ENCODE measurements at regions not wholly inside any gene's neighbourhood (a gene's known extent, or its start where the extent isn't known, plus 50 kb on each side); places are given as distances from the start of the nearest gene placed in this dataset.

DNA sequence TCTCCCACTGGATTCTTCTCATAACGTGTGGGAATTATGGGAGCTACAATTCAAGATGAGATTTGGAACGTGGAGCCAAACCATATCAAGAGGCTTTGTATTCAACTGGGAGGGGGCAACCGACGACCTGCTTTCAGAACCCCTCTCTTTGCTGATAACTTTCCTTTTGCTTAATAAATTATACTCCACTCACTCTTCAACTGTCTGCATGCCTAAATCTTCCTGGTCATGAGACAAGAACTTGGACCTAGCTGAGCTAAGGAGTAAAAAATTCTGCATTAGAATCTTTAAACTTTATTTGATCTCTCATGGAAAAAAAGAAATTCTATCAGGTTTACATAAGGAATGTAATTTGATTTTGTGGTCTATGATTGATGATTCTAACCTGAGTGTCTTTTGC, 86.7 kb upstream of the CYYR1 start:
- H3K4me3 ChIP-seq (ENCODE audit: low read depth, low read length): no peak overlapping the region
- ChIA-PET POLR2A (no interaction called here), CTCF (no interaction called here)
- no peak for TF ChIP-seq CTCF (IDR thresholded peaks at IDR 0.05; ENCODE audit: insufficient read depth, low read length, missing control alignments)
- no peak for DNase-seq (ENCODE audit: low read depth, low spot score)

GRCh38 chr21:26659182-26659581, 86.1 kb upstream of the CYYR1 start:
- ChIA-PET POLR2A (no interaction called here), CTCF (no interaction called here)
- TF ChIP-seq CTCF (IDR thresholded peaks at IDR 0.05; ENCODE audit: insufficient read depth, low read length, missing control alignments): no peak
- no peak for DNase-seq (ENCODE audit: low read depth, low spot score)
- no peak overlapping the region for H3K4me3 ChIP-seq (ENCODE audit: low read depth, low read length)

- ChIA-PET POLR2A (no interaction called here), CTCF (no interaction called here)
- H3K4me3 ChIP-seq (ENCODE audit: low read depth, low read length): no peak overlapping the region
- no peak for TF ChIP-seq CTCF (IDR thresholded peaks at IDR 0.05; ENCODE audit: insufficient read depth, low read length, missing control alignments)
- no peak for DNase-seq (ENCODE audit: low read depth, low spot score)
Measured at GRCh38 chr21:26655460-26655859, 82.4 kb upstream of the CYYR1 start.

DNA sequence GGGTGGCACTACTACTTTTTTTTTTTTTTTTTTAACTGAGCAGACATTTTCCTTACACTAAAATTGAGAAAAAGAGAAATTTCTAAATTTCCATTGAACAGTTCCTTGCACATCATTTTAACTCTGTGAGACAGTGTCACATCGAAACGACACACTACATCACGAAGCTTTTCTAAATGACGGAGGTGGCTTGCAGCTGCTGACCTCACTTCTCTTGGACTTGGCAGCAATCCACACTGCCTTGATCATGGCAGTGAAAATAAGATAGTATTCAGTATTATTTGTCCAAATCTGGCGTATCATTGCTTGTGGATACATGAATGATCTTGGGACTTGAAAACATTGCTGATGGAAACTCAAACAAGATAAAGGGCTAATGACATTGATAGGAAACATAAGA, 80.3 kb upstream of the CYYR1 start:
- CTCF ChIA-PET: no interaction called here
- TF ChIP-seq CTCF (IDR thresholded peaks at IDR 0.05; ENCODE audit: insufficient read depth, low read length, missing control alignments): no peak
- no peak overlapping the region for H3K4me3 ChIP-seq (ENCODE audit: low read depth, low read length)
- DNase-seq (ENCODE audit: low read depth, low spot score): no peak
- POLR2A ChIA-PET: no interaction called here

DNA sequence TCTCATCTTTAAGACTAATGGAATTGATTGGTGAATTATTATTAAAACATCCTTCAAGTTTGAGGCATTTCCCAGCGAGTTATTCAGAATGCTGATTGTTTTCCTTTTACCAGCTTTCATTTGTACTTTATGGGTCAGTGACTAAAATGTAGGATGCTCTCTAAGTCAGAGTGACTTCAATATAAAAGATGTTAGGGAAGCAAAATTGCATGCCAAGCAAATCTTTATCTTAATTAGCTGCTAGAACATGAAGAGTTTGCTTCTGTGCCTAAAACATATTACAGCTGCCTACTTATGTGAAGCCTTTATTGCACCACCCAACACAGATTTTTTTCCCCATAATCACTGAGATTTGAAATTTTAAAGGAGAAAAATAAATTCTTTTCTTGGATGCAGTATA, 79.8 kb upstream of the CYYR1 start:
- no peak for TF ChIP-seq CTCF (IDR thresholded peaks at IDR 0.05; ENCODE audit: insufficient read depth, low read length, missing control alignments)
- ChIA-PET CTCF (no interaction called here), POLR2A (no interaction called here)
- DNase-seq (ENCODE audit: low read depth, low spot score): no peak
- no peak overlapping the region for H3K4me3 ChIP-seq (ENCODE audit: low read depth, low read length)

- TF ChIP-seq CTCF (IDR thresholded peaks at IDR 0.05; ENCODE audit: insufficient read depth, low read length, missing control alignments): no peak
- CTCF ChIA-PET: no interaction called here
- POLR2A ChIA-PET: no interaction called here
- H3K4me3 ChIP-seq (ENCODE audit: low read depth, low read length): no peak overlapping the region
- DNase-seq (ENCODE audit: low read depth, low spot score): no peak
Measured at GRCh38 chr21:26641062-26641461, 68.0 kb upstream of the CYYR1 start.

Data from AG04449 (cell line).